ENCODE measurements at regions not wholly inside any gene's neighbourhood (a gene's known extent, or its start where the extent isn't known, plus 50 kb on each side); places are given as distances from the start of the nearest gene placed in this dataset.
"Not testable (repeated sequence)": the region's sequence is repeated elsewhere in the genome, so short reads cannot be mapped to it uniquely, and the experiment has no call there.

GRCh38 chrX:118249146-118249545 is 96.8 kb upstream of the WDR44 start:
- intact Hi-C loops (cut with DNase I) = no loop called here
- DNase-seq (ENCODE audit: missing footprints) = no peak
- ATAC-seq = no peak

- ATAC-seq (no peak), DNase-seq (ENCODE audit: missing footprints) (no peak)
- intact Hi-C loops (cut with DNase I) = loop anchor here (10.0 kb wide), 1 partner anchor 1756 kb away; no protein-coding TSS in a partner anchor
Measured at GRCh38 chrX:118250445-118250844, 95.5 kb upstream of the WDR44 start.

- intact Hi-C loops (cut with DNase I) = loop anchor here (10.0 kb wide), 1 partner anchor 1756 kb away; no protein-coding TSS in a partner anchor
- no peak for DNase-seq (ENCODE audit: missing footprints)
Measured at GRCh38 chrX:118251271-118251670, 94.6 kb upstream of the WDR44 start.

GRCh38 chrX:118252967-118253366 is 92.9 kb upstream of the WDR44 start:
- intact Hi-C loops (cut with DNase I) = loop anchor here (10.0 kb wide), 1 partner anchor 1758 kb away; no protein-coding TSS in a partner anchor
- ATAC-seq = no peak
- no peak for DNase-seq (ENCODE audit: missing footprints)

More at GRCh38 chrX:118251271-118251670, 94.6 kb upstream of the WDR44 start:
- ATAC-seq = peak; percentile 34

GRCh38 chrX:118254611-118255010 is 91.3 kb upstream of the WDR44 start:
- no peak for DNase-seq (ENCODE audit: missing footprints)
- no peak for ATAC-seq
- intact Hi-C loops (cut with DNase I) = loop anchor here (10.0 kb wide), 1 partner anchor 1760 kb away; no protein-coding TSS in a partner anchor

GRCh38 chrX:118255921-118256320 is 90.0 kb upstream of the WDR44 start:
- no peak for ATAC-seq
- DNase-seq (ENCODE audit: missing footprints) = no peak
- intact Hi-C loops (cut with DNase I) = loop anchor here (10.0 kb wide), 1 partner anchor 1761 kb away; no protein-coding TSS in a partner anchor

- DNase-seq (ENCODE audit: missing footprints) (no peak), ATAC-seq (no peak)
- intact Hi-C loops (cut with DNase I) = loop anchor here (10.0 kb wide), 1 partner anchor 1763 kb away; no protein-coding TSS in a partner anchor
Measured at GRCh38 chrX:118257781-118258180, 88.1 kb upstream of the WDR44 start.

- ATAC-seq (no peak), DNase-seq (ENCODE audit: missing footprints) (no peak)
- intact Hi-C loops (cut with DNase I) = loop anchor here (10.0 kb wide), 1 partner anchor 1764 kb away; no protein-coding TSS in a partner anchor
Measured at GRCh38 chrX:118259213-118259612, 86.7 kb upstream of the WDR44 start.

GRCh38 chrX:118261151-118261550 is 84.8 kb upstream of the WDR44 start:
- ATAC-seq (no peak), DNase-seq (ENCODE audit: missing footprints) (no peak)
- intact Hi-C loops (cut with DNase I) = no loop called here

- intact Hi-C loops (cut with DNase I) = no loop called here
- no peak for ATAC-seq
- DNase-seq (ENCODE audit: missing footprints) = no peak
Measured at GRCh38 chrX:118271775-118272174, 74.1 kb upstream of the WDR44 start.

GRCh38 chrX:118272242-118272641 is 73.7 kb upstream of the WDR44 start:
- DNase-seq (ENCODE audit: missing footprints) (no peak), ATAC-seq (no peak)
- intact Hi-C loops (cut with DNase I) = no loop called here

GRCh38 chrX:118286066-118286762 is 59.7 kb upstream of the WDR44 start:
- DNase-seq (ENCODE audit: missing footprints) (no peak), ATAC-seq (no peak)
- intact Hi-C loops (cut with DNase I) = no loop called here

GRCh38 chrX:118295818-118296217 is 50.1 kb upstream of the WDR44 start:
- not testable (repeated sequence) for DNase-seq (ENCODE audit: missing footprints)

More at GRCh38 chrX:118295818-118296217, 50.1 kb upstream of the WDR44 start:
- intact Hi-C loops (cut with DNase I); ATAC-seq: not testable (repeated sequence)
